GM19455 (cell line): ENCODE measurements at regions not wholly inside any gene's neighbourhood (a gene's known extent, or its start where the extent isn't known, plus 50 kb on each side); places are given as distances from the start of the nearest gene placed in this dataset.
"Not testable (repeated sequence)": the region's sequence is repeated elsewhere in the genome, so short reads cannot be mapped to it uniquely, and the experiment has no call there.

Source experiments
- ATAC-seq: cut with Tn5 transposase; IDR thresholded peaks from one replicate; pipeline ENCODE4 v1.9.1; 2021; ENCODE audit not compliant: unreplicated experiment

GRCh38 chr3:106920609-106921008 lies 456.6 kb upstream of the CCDC54 start:
- no peak for ATAC-seq

- ATAC-seq: no peak
Observed at GRCh38 chr3:106929081-106929480, 448.2 kb upstream of the CCDC54 start.

GRCh38 chr3:106930086-106930485 lies 447.2 kb upstream of the CCDC54 start:
- no peak for ATAC-seq

- ATAC-seq: no peak
Observed at GRCh38 chr3:106931904-106932303, 445.3 kb upstream of the CCDC54 start.

- ATAC-seq: no peak
Observed at GRCh38 chr3:106936337-106936736, 440.9 kb upstream of the CCDC54 start.

- ATAC-seq: no peak
Observed at GRCh38 chr3:106942051-106942450, 435.2 kb upstream of the CCDC54 start.

- no peak for ATAC-seq
Observed at GRCh38 chr3:106943071-106943470, 434.2 kb upstream of the CCDC54 start.

- ATAC-seq: no peak
Observed at GRCh38 chr3:106945435-106945834, 431.8 kb upstream of the CCDC54 start.

GRCh38 chr3:106946866-106947265 lies 430.4 kb upstream of the CCDC54 start:
- no peak for ATAC-seq

- ATAC-seq: no peak
Observed at GRCh38 chr3:106957029-106957428, 420.2 kb upstream of the CCDC54 start.

- no peak for ATAC-seq
Observed at GRCh38 chr3:106962993-106963392, 414.2 kb upstream of the CCDC54 start.

GRCh38 chr3:106963442-106963841 lies 413.8 kb upstream of the CCDC54 start:
- no peak for ATAC-seq

GRCh38 chr3:106965307-106965706 lies 411.9 kb upstream of the CCDC54 start:
- ATAC-seq: no peak

- ATAC-seq: no peak
Observed at GRCh38 chr3:106969596-106969995, 407.6 kb upstream of the CCDC54 start.

- ATAC-seq: no peak
Observed at GRCh38 chr3:106981392-106981791, 395.8 kb upstream of the CCDC54 start.

GRCh38 chr3:106985721-106986120 lies 391.5 kb upstream of the CCDC54 start:
- ATAC-seq: no peak

- not testable (repeated sequence) for ATAC-seq
Observed at GRCh38 chr3:106998841-106999682, 378.2 kb upstream of the CCDC54 start.

GRCh38 chr3:107001635-107002034 lies 375.6 kb upstream of the CCDC54 start:
- no peak for ATAC-seq

- ATAC-seq: not testable (repeated sequence)
Observed at GRCh38 chr3:107005352-107005751, 371.9 kb upstream of the CCDC54 start.

- ATAC-seq: no peak
Observed at GRCh38 chr3:107008213-107008612, 369.0 kb upstream of the CCDC54 start.

- no peak for ATAC-seq
Observed at GRCh38 chr3:107013641-107014040, 363.6 kb upstream of the CCDC54 start.

- no peak for ATAC-seq
Observed at GRCh38 chr3:107024551-107025026, 352.6 kb upstream of the CCDC54 start.

- ATAC-seq: no peak
Observed at GRCh38 chr3:107025961-107026360, 351.3 kb upstream of the CCDC54 start.
